ENCODE measurements at regions not wholly inside any gene's neighbourhood (a gene's known extent, or its start where the extent isn't known, plus 50 kb on each side); places are given as distances from the start of the nearest gene placed in this dataset.
"Not testable (repeated sequence)": the region's sequence is repeated elsewhere in the genome, so short reads cannot be mapped to it uniquely, and the experiment has no call there.

DNA sequence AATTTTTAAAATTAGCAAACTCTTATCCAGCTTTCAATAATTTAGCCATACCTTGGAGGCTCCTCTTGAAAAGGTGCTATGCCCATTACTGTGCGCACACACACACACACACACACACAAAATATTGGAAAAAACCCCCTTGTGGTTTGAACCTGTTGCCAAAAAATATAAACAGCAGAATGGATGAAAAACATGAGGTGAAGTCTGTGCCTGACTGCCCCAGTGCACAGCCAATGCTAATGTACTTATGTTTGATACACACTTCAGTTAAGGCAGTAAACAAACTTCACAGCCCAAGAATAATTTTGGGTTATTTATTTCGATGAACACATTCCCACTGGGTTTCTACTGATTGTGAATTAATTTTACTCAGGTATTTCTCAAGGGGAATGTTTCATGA, 113.2 kb upstream of the SEM1 start:
- DNase-seq (ENCODE audit: extremely low read depth, insufficient read length) = no peak
- Histone ChIP-seq H3K27me3 (replicated peaks; ENCODE audit: control insufficient read depth, insufficient read depth, low read length) (no peaks in the 10 kb centered on the region), H3K36me3 (ENCODE audit: control insufficient read depth, insufficient read depth, low read length) (no peaks in the 10 kb centered on the region), H3K4me3 (replicated peaks; ENCODE audit: low read depth, low read length) (no peak overlapping the region)
- TF ChIP-seq CTCF (IDR thresholded peaks at IDR 0.05; ENCODE audit: insufficient read depth, low read length, poor library complexity, severe bottlenecking) = no peak

DNA sequence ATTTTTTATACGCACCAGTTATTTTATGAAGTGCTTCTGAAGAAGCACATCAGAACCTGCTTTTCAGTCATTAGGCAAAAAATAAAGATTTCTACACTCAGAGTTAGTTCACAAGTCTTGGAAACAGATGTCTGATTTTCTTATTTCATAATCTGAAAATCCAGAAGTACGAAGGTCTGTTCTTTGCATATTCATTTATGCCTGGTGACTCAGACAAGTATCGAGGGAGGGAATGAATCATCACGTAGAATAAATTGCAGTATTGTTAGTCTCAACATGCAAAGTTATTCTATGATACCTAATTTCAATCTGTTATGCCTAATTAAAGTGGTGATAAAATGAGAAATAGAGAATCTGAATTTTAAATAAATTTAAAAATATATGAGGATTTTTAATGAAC, 113.6 kb upstream of the SEM1 start:
- H3K36me3 ChIP-seq (ENCODE audit: control insufficient read depth, insufficient read depth, low read length) = no peaks in the 10 kb centered on the region
- H3K4me3 ChIP-seq (replicated peaks; ENCODE audit: low read depth, low read length) = no peak overlapping the region
- H3K27me3 ChIP-seq (replicated peaks; ENCODE audit: control insufficient read depth, insufficient read depth, low read length) = no peaks in the 10 kb centered on the region
- DNase-seq (ENCODE audit: extremely low read depth, insufficient read length) = no peak
- no peak for TF ChIP-seq CTCF (IDR thresholded peaks at IDR 0.05; ENCODE audit: insufficient read depth, low read length, poor library complexity, severe bottlenecking)

GRCh38 chr7:96824686-96825085, 115.0 kb upstream of the SEM1 start:
- no peaks in the 10 kb centered on the region for H3K36me3 ChIP-seq (ENCODE audit: control insufficient read depth, insufficient read depth, low read length)
- no peak overlapping the region for H3K4me3 ChIP-seq (replicated peaks; ENCODE audit: low read depth, low read length)
- no peaks in the 10 kb centered on the region for H3K27me3 ChIP-seq (replicated peaks; ENCODE audit: control insufficient read depth, insufficient read depth, low read length)
- no peak for DNase-seq (ENCODE audit: extremely low read depth, insufficient read length)
- TF ChIP-seq CTCF (IDR thresholded peaks at IDR 0.05; ENCODE audit: insufficient read depth, low read length, poor library complexity, severe bottlenecking) = no peak

- Histone ChIP-seq H3K4me3 (replicated peaks; ENCODE audit: low read depth, low read length) (no peak overlapping the region), H3K27me3 (replicated peaks; ENCODE audit: control insufficient read depth, insufficient read depth, low read length) (no peaks in the 10 kb centered on the region), H3K36me3 (ENCODE audit: control insufficient read depth, insufficient read depth, low read length) (no peaks in the 10 kb centered on the region)
- no peak for TF ChIP-seq CTCF (IDR thresholded peaks at IDR 0.05; ENCODE audit: insufficient read depth, low read length, poor library complexity, severe bottlenecking)
- DNase-seq (ENCODE audit: extremely low read depth, insufficient read length) = no peak
Measured at GRCh38 chr7:96825285-96825684, 115.6 kb upstream of the SEM1 start.

DNA sequence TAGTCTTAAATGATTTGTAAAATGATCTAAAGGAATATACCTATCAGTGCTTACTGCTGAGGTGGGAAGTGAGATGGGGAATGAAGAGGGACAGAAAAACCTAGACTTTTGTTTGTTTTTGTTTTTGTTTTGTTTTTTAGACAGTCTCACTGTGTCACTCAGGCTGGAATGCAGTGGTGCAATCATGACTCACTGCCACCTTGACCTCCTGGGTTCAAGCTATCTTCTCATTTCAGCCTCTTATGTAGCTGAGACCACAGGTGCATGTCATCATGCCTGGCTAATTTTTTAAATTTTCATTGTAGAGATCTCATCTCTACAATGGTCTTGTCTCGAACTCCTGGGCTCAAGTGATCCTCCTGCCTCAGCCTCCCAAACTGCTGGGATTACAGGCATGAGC, 116.4 kb upstream of the SEM1 start:
- no peak for DNase-seq (ENCODE audit: extremely low read depth, insufficient read length)
- no peaks in the 10 kb centered on the region for H3K27me3 ChIP-seq (replicated peaks; ENCODE audit: control insufficient read depth, insufficient read depth, low read length)
- no peak for TF ChIP-seq CTCF (IDR thresholded peaks at IDR 0.05; ENCODE audit: insufficient read depth, low read length, poor library complexity, severe bottlenecking)
- no peak overlapping the region for H3K4me3 ChIP-seq (replicated peaks; ENCODE audit: low read depth, low read length)
- no peaks in the 10 kb centered on the region for H3K36me3 ChIP-seq (ENCODE audit: control insufficient read depth, insufficient read depth, low read length)

DNA sequence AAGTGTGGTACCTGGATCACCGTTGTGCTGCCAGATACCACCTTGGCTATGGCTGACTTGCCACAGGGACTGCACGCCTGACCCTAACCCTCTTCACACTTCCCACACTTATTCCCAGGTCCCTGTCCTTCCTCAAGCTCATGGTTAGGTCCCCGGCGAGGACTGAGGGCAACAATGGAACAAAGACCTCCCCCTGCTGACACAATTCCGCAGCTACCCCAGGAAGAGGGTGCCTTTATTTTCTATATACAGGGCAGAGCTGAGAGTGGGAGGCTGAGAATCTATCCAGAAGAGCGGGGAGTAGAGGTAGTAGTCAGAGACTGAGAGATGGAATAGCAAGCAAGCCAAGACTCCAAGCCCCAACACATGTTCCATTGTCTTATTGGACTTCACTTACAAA, 118.1 kb upstream of the SEM1 start:
- H3K4me3 ChIP-seq (replicated peaks; ENCODE audit: low read depth, low read length) = no peak overlapping the region
- H3K36me3 ChIP-seq (ENCODE audit: control insufficient read depth, insufficient read depth, low read length) = no peaks in the 10 kb centered on the region
- H3K27me3 ChIP-seq (replicated peaks; ENCODE audit: control insufficient read depth, insufficient read depth, low read length) = no peaks in the 10 kb centered on the region; the same call in 1 of the 2 replicates
- DNase-seq (ENCODE audit: extremely low read depth, insufficient read length) = no peak
- TF ChIP-seq CTCF (IDR thresholded peaks at IDR 0.05; ENCODE audit: insufficient read depth, low read length, poor library complexity, severe bottlenecking) = no peak

DNA sequence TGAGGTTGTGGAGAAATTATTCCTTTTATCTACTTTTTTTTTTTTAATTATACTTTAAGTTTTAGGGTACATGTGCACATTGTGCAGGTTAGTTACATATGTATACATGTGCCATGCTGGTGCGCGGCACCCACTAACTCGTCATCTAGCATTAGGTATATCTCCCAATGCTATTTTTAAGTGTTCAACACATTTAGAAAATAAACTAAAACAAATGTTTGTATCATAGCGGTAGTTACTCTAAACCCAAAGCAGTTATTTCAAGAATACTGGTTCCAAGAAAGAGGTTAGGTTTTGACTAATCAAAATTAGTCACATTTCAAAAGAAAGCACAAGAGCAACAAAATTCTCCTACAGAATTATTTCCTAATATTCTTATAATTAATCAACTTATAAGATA, 119.5 kb upstream of the SEM1 start:
- not testable (repeated sequence) for DNase-seq (ENCODE audit: extremely low read depth, insufficient read length); H3K27me3 ChIP-seq (replicated peaks; ENCODE audit: control insufficient read depth, insufficient read depth, low read length); H3K36me3 ChIP-seq (ENCODE audit: control insufficient read depth, insufficient read depth, low read length); H3K4me3 ChIP-seq (replicated peaks; ENCODE audit: low read depth, low read length)
